ENCODE measurements at regions not wholly inside any gene's neighbourhood (a gene's known extent, or its start where the extent isn't known, plus 50 kb on each side); places are given as distances from the start of the nearest gene placed in this dataset.
A peak's percentile ranks its signal among the peaks of the same experiment; 100 is the strongest.

DNA sequence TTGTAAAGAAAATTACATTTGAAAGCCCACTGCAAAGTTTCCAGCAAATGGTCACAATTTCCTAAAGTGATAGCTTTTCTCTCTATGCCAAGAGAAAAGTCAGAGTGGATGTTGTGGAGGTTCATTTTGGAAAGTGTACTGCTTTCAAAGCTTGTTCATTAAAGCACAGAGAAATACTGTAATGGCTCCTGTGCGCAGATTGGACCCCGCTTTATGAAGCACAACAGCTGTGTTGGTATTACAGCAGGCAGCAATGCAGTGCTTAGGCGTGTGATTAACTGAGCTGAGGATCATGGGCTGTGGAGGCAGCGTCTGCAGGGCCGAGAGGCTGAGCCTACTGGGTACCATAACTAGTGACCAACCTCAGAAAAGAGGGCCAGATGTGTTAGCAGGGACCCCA is 478.4 kb upstream of the CFAP20DC start:
- Histone ChIP-seq H2AFZ (ENCODE audit: low read depth, low read length) (no peak overlapping the region), H3K79me2 (ENCODE audit: insufficient read depth, low read length) (no peaks in the 10 kb centered on the region), H3K4me3 (ENCODE audit: insufficient read depth, low read depth, low read length) (no peak overlapping the region), H4K20me1 (ENCODE audit: insufficient read depth, low read length) (no peaks in the 10 kb centered on the region), H3K27me3 (ENCODE audit: insufficient read depth, low read length) (no peaks in the 10 kb centered on the region), H3K9me3 (ENCODE audit: insufficient read depth, low read depth, low read length) (no peaks in the 10 kb centered on the region), H3K4me2 (ENCODE audit: low read length) (no peak overlapping the region), H3K4me1 (ENCODE audit: insufficient read depth, low read length) (no peaks in the 10 kb centered on the region), H3K36me3 (ENCODE audit: insufficient read depth, low read length) (no peaks in the 10 kb centered on the region), H3K9ac (ENCODE audit: low read length) (no peak overlapping the region), H3K27ac (ENCODE audit: low read depth, low read length) (no peak overlapping the region)
- no peaks in the 10 kb centered on the region for H3K36me3 Mint-ChIP-seq (ENCODE audit: low read depth, unreplicated experiment)
- peak; percentile 17 for FAIRE-seq
- H3K4me3 Mint-ChIP-seq (ENCODE audit: unreplicated experiment): no peak overlapping the region
- DNase-seq (ENCODE audit: low read depth): no peak
- H3K27ac Mint-ChIP-seq (ENCODE audit: unreplicated experiment): no peak overlapping the region
- TF ChIP-seq EZH2 (IDR thresholded peaks at IDR 0.05; ENCODE audit: insufficient read depth, low read length): no peak
- TF ChIP-seq, protein P1, sequence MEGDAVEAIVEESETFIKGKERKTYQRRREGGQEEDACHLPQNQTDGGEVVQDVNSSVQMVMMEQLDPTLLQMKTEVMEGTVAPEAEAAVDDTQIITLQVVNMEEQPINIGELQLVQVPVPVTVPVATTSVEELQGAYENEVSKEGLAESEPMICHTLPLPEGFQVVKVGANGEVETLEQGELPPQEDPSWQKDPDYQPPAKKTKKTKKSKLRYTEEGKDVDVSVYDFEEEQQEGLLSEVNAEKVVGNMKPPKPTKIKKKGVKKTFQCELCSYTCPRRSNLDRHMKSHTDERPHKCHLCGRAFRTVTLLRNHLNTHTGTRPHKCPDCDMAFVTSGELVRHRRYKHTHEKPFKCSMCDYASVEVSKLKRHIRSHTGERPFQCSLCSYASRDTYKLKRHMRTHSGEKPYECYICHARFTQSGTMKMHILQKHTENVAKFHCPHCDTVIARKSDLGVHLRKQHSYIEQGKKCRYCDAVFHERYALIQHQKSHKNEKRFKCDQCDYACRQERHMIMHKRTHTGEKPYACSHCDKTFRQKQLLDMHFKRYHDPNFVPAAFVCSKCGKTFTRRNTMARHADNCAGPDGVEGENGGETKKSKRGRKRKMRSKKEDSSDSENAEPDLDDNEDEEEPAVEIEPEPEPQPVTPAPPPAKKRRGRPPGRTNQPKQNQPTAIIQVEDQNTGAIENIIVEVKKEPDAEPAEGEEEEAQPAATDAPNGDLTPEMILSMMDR (IDR thresholded peaks at IDR 0.05; ENCODE audit: insufficient read depth, low read depth, low read length): no peak
- H3K4me1 Mint-ChIP-seq (ENCODE audit: low read depth, unreplicated experiment): no peaks in the 10 kb centered on the region
- peaks cover 5% of the 10 kb centered on the region for H3K27me3 Mint-ChIP-seq (ENCODE audit: low read depth, unreplicated experiment)
- H3K9me3 Mint-ChIP-seq (ENCODE audit: unreplicated experiment): no peaks in the 10 kb centered on the region

DNA sequence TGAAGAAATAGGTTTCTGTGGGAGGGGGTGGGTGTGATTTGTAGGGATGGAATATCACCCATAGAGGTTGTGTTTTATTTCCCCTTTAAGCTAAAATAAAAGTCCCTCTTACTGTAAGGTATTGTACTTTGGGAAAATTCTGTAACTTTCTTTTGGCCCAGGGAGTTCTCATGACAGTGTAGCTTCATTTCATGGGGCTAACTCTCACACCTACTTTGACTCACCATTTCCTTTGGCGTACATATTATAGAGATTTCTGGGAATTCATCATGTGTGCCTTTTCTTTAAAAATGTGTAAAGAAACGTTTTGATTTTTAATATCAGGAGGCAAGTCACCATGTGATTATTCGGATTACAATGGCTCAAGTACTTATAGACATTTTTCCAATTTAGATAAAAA is 477.7 kb upstream of the CFAP20DC start:
- no peaks in the 10 kb centered on the region for H3K27me3 ChIP-seq (ENCODE audit: insufficient read depth, low read length)
- H3K9me3 Mint-ChIP-seq (ENCODE audit: unreplicated experiment): no peaks in the 10 kb centered on the region
- no peak for FAIRE-seq

DNA sequence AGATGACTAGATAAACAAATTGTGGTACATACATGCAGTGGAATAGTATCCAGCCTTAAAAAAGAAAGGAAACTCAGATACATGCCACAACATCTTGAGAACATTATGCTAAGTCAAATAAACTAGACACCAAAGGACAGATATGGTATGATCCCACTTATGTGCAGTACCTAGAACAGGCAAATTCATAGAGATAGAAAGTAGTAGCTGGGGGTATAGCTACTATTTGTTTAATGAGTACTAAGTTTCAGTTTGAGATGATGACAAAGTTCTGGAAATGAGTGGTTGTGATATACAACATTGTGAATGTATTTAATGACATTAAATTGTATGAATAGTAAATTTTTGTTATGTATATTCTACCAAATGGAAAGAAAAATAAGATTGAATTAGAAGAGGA is 477.2 kb upstream of the CFAP20DC start:
- Mint-ChIP-seq H3K27ac (ENCODE audit: unreplicated experiment) (no peak overlapping the region), H3K9me3 (ENCODE audit: unreplicated experiment) (peaks cover 4% of the 10 kb centered on the region)

More for the DNA sequence above, 477.7 kb upstream of the CFAP20DC start:
- Mint-ChIP-seq H3K4me3 (ENCODE audit: unreplicated experiment) (no peak overlapping the region), H3K27ac (ENCODE audit: unreplicated experiment) (no peak overlapping the region), H3K27me3 (ENCODE audit: low read depth, unreplicated experiment) (peaks cover 5% of the 10 kb centered on the region), H3K4me1 (ENCODE audit: low read depth, unreplicated experiment) (no peaks in the 10 kb centered on the region), H3K36me3 (ENCODE audit: low read depth, unreplicated experiment) (no peaks in the 10 kb centered on the region)
- no peaks in the 10 kb centered on the region for H3K79me2 ChIP-seq (ENCODE audit: insufficient read depth, low read length)
- H3K4me3 ChIP-seq (ENCODE audit: insufficient read depth, low read depth, low read length): no peak overlapping the region
- no peaks in the 10 kb centered on the region for H3K36me3 ChIP-seq (ENCODE audit: insufficient read depth, low read length)
- no peaks in the 10 kb centered on the region for H4K20me1 ChIP-seq (ENCODE audit: insufficient read depth, low read length)
- no peaks in the 10 kb centered on the region for H3K4me1 ChIP-seq (ENCODE audit: insufficient read depth, low read length)
- H2AFZ ChIP-seq (ENCODE audit: low read depth, low read length): no peak overlapping the region
- no peaks in the 10 kb centered on the region for H3K9me3 ChIP-seq (ENCODE audit: insufficient read depth, low read depth, low read length)
- no peak for DNase-seq (ENCODE audit: low read depth)
- no peak overlapping the region for H3K4me2 ChIP-seq (ENCODE audit: low read length)
- H3K27ac ChIP-seq (ENCODE audit: low read depth, low read length): no peak overlapping the region
- TF ChIP-seq, protein P1 (IDR thresholded peaks at IDR 0.05; ENCODE audit: insufficient read depth, low read depth, low read length): no peak
- TF ChIP-seq EZH2 (IDR thresholded peaks at IDR 0.05; ENCODE audit: insufficient read depth, low read length): no peak
- H3K9ac ChIP-seq (ENCODE audit: low read length): no peak overlapping the region

More for the DNA sequence above, 477.2 kb upstream of the CFAP20DC start:
- H3K36me3 Mint-ChIP-seq (ENCODE audit: low read depth, unreplicated experiment): no peaks in the 10 kb centered on the region
- Histone ChIP-seq H3K36me3 (ENCODE audit: insufficient read depth, low read length) (no peaks in the 10 kb centered on the region), H3K79me2 (ENCODE audit: insufficient read depth, low read length) (no peaks in the 10 kb centered on the region), H3K27ac (ENCODE audit: low read depth, low read length) (no peak overlapping the region), H3K4me2 (ENCODE audit: low read length) (no peak overlapping the region), H3K9me3 (ENCODE audit: insufficient read depth, low read depth, low read length) (no peaks in the 10 kb centered on the region), H3K4me1 (ENCODE audit: insufficient read depth, low read length) (no peaks in the 10 kb centered on the region), H3K9ac (ENCODE audit: low read length) (no peak overlapping the region), H3K4me3 (ENCODE audit: insufficient read depth, low read depth, low read length) (no peak overlapping the region), H3K27me3 (ENCODE audit: insufficient read depth, low read length) (no peaks in the 10 kb centered on the region), H4K20me1 (ENCODE audit: insufficient read depth, low read length) (no peaks in the 10 kb centered on the region), H2AFZ (ENCODE audit: low read depth, low read length) (no peak overlapping the region)
- no peaks in the 10 kb centered on the region for H3K4me1 Mint-ChIP-seq (ENCODE audit: low read depth, unreplicated experiment)
- FAIRE-seq (no peak), DNase-seq (ENCODE audit: low read depth) (no peak)
- peaks cover 5% of the 10 kb centered on the region for H3K27me3 Mint-ChIP-seq (ENCODE audit: low read depth, unreplicated experiment)
- no peak for TF ChIP-seq EZH2 (IDR thresholded peaks at IDR 0.05; ENCODE audit: insufficient read depth, low read length)
- TF ChIP-seq, protein P1 (IDR thresholded peaks at IDR 0.05; ENCODE audit: insufficient read depth, low read depth, low read length): no peak
- no peak overlapping the region for H3K4me3 Mint-ChIP-seq (ENCODE audit: unreplicated experiment)
